ENCODE measurements at regions not wholly inside any gene's neighbourhood (a gene's known extent, or its start where the extent isn't known, plus 50 kb on each side); places are given as distances from the start of the nearest gene placed in this dataset.
"Not testable (repeated sequence)": the region's sequence is repeated elsewhere in the genome, so short reads cannot be mapped to it uniquely, and the experiment has no call there.

- no peak for DNase-seq
These were observed 364.9 kb downstream of the GALC start for GRCh38 chr14:87628129-87628528.

GRCh38 chr14:87626266-87626665 lies 366.7 kb downstream of the GALC start:
- no peak for DNase-seq

- DNase-seq: no peak
These were observed 369.4 kb downstream of the GALC start for GRCh38 chr14:87623616-87624015.

GRCh38 chr14:87617079-87617478 lies 375.9 kb downstream of the GALC start:
- DNase-seq: no peak

- DNase-seq: peak in 1 of 2 donors; percentile 10
These were observed 376.9 kb downstream of the GALC start for GRCh38 chr14:87615822-87616679.

- DNase-seq: no peak
These were observed 377.9 kb downstream of the GALC start for GRCh38 chr14:87615047-87615446.

- no peak for DNase-seq
These were observed 379.1 kb downstream of the GALC start for GRCh38 chr14:87613881-87614280.

GRCh38 chr14:87607056-87607455 lies 385.9 kb downstream of the GALC start:
- not testable (repeated sequence) for DNase-seq

- no peak for DNase-seq
These were observed 391.9 kb downstream of the GALC start for GRCh38 chr14:87601036-87601435.

GRCh38 chr14:87600240-87600639 lies 392.7 kb downstream of the GALC start:
- DNase-seq: no peak

GRCh38 chr14:87581298-87581697 lies 411.7 kb downstream of the GALC start:
- no peak for DNase-seq

GRCh38 chr14:87579036-87579435 lies 413.9 kb downstream of the GALC start:
- no peak for DNase-seq

GRCh38 chr14:87575378-87575777 lies 417.6 kb downstream of the GALC start:
- no peak for DNase-seq

GRCh38 chr14:87573591-87573990 lies 419.4 kb downstream of the GALC start:
- no peak for DNase-seq

- DNase-seq: no peak
These were observed 425.2 kb downstream of the GALC start for GRCh38 chr14:87567618-87568295.

GRCh38 chr14:87566991-87567390 lies 426.0 kb downstream of the GALC start:
- DNase-seq: no peak

GRCh38 chr14:87547536-87547935 lies 445.4 kb downstream of the GALC start:
- DNase-seq: no peak

GRCh38 chr14:87542288-87542687 lies 450.7 kb downstream of the GALC start:
- DNase-seq: no peak

GRCh38 chr14:87540339-87540738 lies 452.6 kb downstream of the GALC start:
- DNase-seq: no peak

- no peak for DNase-seq
These were observed 463.9 kb downstream of the GALC start for GRCh38 chr14:87529081-87529480.

GRCh38 chr14:87526731-87527130 lies 466.3 kb downstream of the GALC start:
- no peak for DNase-seq

GRCh38 chr14:87524011-87524410 lies 469.0 kb downstream of the GALC start:
- DNase-seq: no peak

- no peak for DNase-seq
These were observed 470.4 kb downstream of the GALC start for GRCh38 chr14:87522575-87522974.

GRCh38 chr14:87508333-87508732 lies 484.6 kb downstream of the GALC start:
- no peak for DNase-seq

Data from CD4-positive, alpha-beta T cell treated with Interleukin-4 for 1 hour (primary cell).